NCI-H187 (cell line): ENCODE measurements at regions not wholly inside any gene's neighbourhood (a gene's known extent, or its start where the extent isn't known, plus 50 kb on each side); places are given as distances from the start of the nearest gene placed in this dataset.

ENCODE experiments used
- DNase-seq, 2 experiments: peaks; one replicate each; lab custom pipeline; 2025; lab: John Stamatoyannopoulos, UW

- no peak for DNase-seq
Measured at GRCh38 chr6:22940581-22941290, 371.4 kb downstream of the HDGFL1 start.

- DNase-seq: no peak
Measured at GRCh38 chr6:22942403-22942802, 373.0 kb downstream of the HDGFL1 start.

GRCh38 chr6:22943327-22943726, 374.0 kb downstream of the HDGFL1 start:
- DNase-seq: no peak

GRCh38 chr6:22949967-22950366, 380.6 kb downstream of the HDGFL1 start:
- no peak for DNase-seq

GRCh38 chr6:22952097-22952496, 382.7 kb downstream of the HDGFL1 start:
- no peak for DNase-seq

GRCh38 chr6:22954749-22955385, 385.5 kb downstream of the HDGFL1 start:
- DNase-seq: no peak

GRCh38 chr6:22956029-22956681, 386.8 kb downstream of the HDGFL1 start:
- DNase-seq: no peak

- DNase-seq: no peak
Measured at GRCh38 chr6:22958677-22959076, 389.3 kb downstream of the HDGFL1 start.

- no peak for DNase-seq
Measured at GRCh38 chr6:22959571-22959970, 390.2 kb downstream of the HDGFL1 start.

- DNase-seq: no peak
Measured at GRCh38 chr6:22964334-22964733, 395.0 kb downstream of the HDGFL1 start.

GRCh38 chr6:22965889-22966288, 396.5 kb downstream of the HDGFL1 start:
- no peak for DNase-seq

- DNase-seq: no peak
Measured at GRCh38 chr6:22966691-22967422, 397.5 kb downstream of the HDGFL1 start.

GRCh38 chr6:22970004-22970403, 400.6 kb downstream of the HDGFL1 start:
- no peak for DNase-seq

GRCh38 chr6:22972771-22973170, 403.4 kb downstream of the HDGFL1 start:
- DNase-seq: no peak

- DNase-seq: no peak
Measured at GRCh38 chr6:22975079-22975478, 405.7 kb downstream of the HDGFL1 start.

GRCh38 chr6:22980446-22980845, 411.1 kb downstream of the HDGFL1 start:
- DNase-seq: no peak

GRCh38 chr6:23002044-23002619, 432.8 kb downstream of the HDGFL1 start:
- DNase-seq: no peak

GRCh38 chr6:23003671-23004467, 434.5 kb downstream of the HDGFL1 start:
- no peak for DNase-seq

- no peak for DNase-seq
Measured at GRCh38 chr6:23006656-23007055, 437.3 kb downstream of the HDGFL1 start.

- no peak for DNase-seq
Measured at GRCh38 chr6:23011615-23012014, 442.2 kb downstream of the HDGFL1 start.

GRCh38 chr6:23013776-23014175, 444.4 kb downstream of the HDGFL1 start:
- DNase-seq: no peak
